MM.1S (cell line): ENCODE measurements at regions not wholly inside any gene's neighbourhood (a gene's known extent, or its start where the extent isn't known, plus 50 kb on each side); places are given as distances from the start of the nearest gene placed in this dataset.

ENCODE experiments used
- DNase-seq: peaks from one replicate; pipeline ENCODE4 v3.0.0-alpha.2; 2015
- H2AFZ ChIP-seq: fragments of 300-600 bp; sonication (generic); 2 replicates; pipeline ENCODE4 v1.6.0; 2016; ENCODE audit warnings: antibody characterized with exemption, low read length
- H3F3A ChIP-seq: fragments of 300-600 bp; sonication (generic); 2 replicates; pipeline ENCODE4 v1.6.1; 2016; ENCODE audit warnings: mild to moderate bottlenecking, antibody characterized with exemption, low read length, moderate library complexity, mixed read lengths; ENCODE audit not compliant: insufficient read depth
- H3K27ac ChIP-seq: fragments of 300-600 bp; sonication (generic); 2 replicates; pipeline ENCODE4 v1.5.1; 2016; ENCODE audit warnings: mild to moderate bottlenecking, low read length
- H3K27me3 ChIP-seq: fragments of 300-600 bp; sonication (generic); replicated peaks from 2 replicates; pipeline ENCODE4 v1.6.0; 2016; ENCODE audit warnings: low read length; ENCODE audit not compliant: insufficient read depth
- H3K36me3 ChIP-seq: fragments of 300-600 bp; sonication (generic); replicated peaks from 2 replicates; pipeline ENCODE4 v1.6.1; 2016; ENCODE audit warnings: mild to moderate bottlenecking, low read length, mixed read lengths; ENCODE audit not compliant: insufficient read depth
- H3K4me1 ChIP-seq: fragments of 300-600 bp; sonication (generic); 2 replicates; pipeline ENCODE4 v1.6.1; 2016; ENCODE audit warnings: low read length, mixed read lengths
- H3K4me2 ChIP-seq: fragments of 300-600 bp; sonication (generic); 2 replicates; pipeline ENCODE4 v1.6.0; 2016; ENCODE audit warnings: low read depth, low read length
- H3K4me3 ChIP-seq: fragments of 300-600 bp; sonication (generic); 2 replicates; pipeline ENCODE4 v1.5.1; 2016; ENCODE audit warnings: low read length, mixed read lengths
- H3K79me2 ChIP-seq: fragments of 300-600 bp; sonication (generic); 2 replicates; pipeline ENCODE4 v1.6.1; 2016; ENCODE audit warnings: mixed run types, low read length, mixed read lengths
- H3K9ac ChIP-seq: fragments of 300-600 bp; sonication (generic); 2 replicates; pipeline ENCODE4 v1.6.1; 2016; ENCODE audit warnings: low read length, mixed read lengths
- H3K9me2 ChIP-seq: fragments of 300-600 bp; sonication (generic); replicated peaks from 2 replicates; pipeline ENCODE4 v1.6.1; 2016; ENCODE audit warnings: mild to moderate bottlenecking, low read length, mixed read lengths; ENCODE audit not compliant: insufficient read depth
- H3K9me3 ChIP-seq: fragments of 300-600 bp; sonication (generic); replicated peaks from 2 replicates; pipeline ENCODE4 v1.6.1; 2016; ENCODE audit warnings: mild to moderate bottlenecking, low read length, mixed read lengths; ENCODE audit not compliant: insufficient read depth
- H4K20me1 ChIP-seq: fragments of 300-600 bp; sonication (generic); 2 replicates; pipeline ENCODE4 v1.6.1; 2016; ENCODE audit warnings: mild to moderate bottlenecking, low read length, moderate library complexity, mixed read lengths; ENCODE audit not compliant: insufficient read depth
- EZH2 ChIP-seq: fragments of 300-600 bp; sonication (generic); optimal IDR thresholded peaks from 2 replicates; pipeline ENCODE3; 2017; ENCODE audit warnings: low read depth, mild to moderate bottlenecking, antibody characterized with exemption, low read length, mixed read lengths
- EZH2phosphoT487 ChIP-seq: fragments of 300-600 bp; sonication (generic); IDR thresholded peaks from 2 replicates; pipeline ENCODE4 v1.6.1; 2018; ENCODE audit warnings: antibody characterized with exemption, low read length
- TF ChIP-seq, protein P1 (sequence below): fragments of 300-600 bp; sonication (generic); IDR thresholded peaks from 2 replicates; pipeline ENCODE4 v1.5.1; 2016; ENCODE audit warnings: antibody characterized with exemption, low read length, mixed read lengths

DNA sequence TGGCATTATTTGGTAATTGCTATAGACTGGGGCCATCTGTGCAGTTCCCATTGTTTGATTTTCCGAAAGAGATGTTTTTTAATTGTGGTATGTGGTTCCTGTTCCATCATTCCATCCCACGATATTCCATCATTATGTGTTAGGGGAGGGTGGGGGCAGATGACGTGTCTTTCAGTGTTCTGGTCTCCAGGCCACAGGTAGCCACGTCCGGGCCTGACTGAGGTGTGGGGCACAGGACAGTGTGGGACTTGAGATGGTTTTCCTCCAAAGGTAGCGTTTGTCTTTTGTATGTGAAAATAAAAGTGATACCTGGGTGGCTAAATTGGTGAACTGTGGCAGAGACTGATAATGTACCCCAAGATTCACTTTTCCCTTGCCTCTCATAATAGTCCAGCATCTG lies 192.2 kb upstream of the HAAO start:
- no peaks in the 10 kb centered on the region for H3K9me3 ChIP-seq
- no peak for DNase-seq
- H2AFZ ChIP-seq = no peak overlapping the region
- H3K27me3 ChIP-seq = no peaks in the 10 kb centered on the region
- H3K4me2 ChIP-seq = no peak overlapping the region
- H4K20me1 ChIP-seq = no peaks in the 10 kb centered on the region
- H3K4me1 ChIP-seq = no peaks in the 10 kb centered on the region
- no peaks in the 10 kb centered on the region for H3K9me2 ChIP-seq
- no peaks in the 10 kb centered on the region for H3F3A ChIP-seq
- no peaks in the 10 kb centered on the region for H3K79me2 ChIP-seq
- no peak overlapping the region for H3K9ac ChIP-seq
- no peak overlapping the region for H3K4me3 ChIP-seq
- TF ChIP-seq EZH2phosphoT487 = no peak
- TF ChIP-seq, protein P1, sequence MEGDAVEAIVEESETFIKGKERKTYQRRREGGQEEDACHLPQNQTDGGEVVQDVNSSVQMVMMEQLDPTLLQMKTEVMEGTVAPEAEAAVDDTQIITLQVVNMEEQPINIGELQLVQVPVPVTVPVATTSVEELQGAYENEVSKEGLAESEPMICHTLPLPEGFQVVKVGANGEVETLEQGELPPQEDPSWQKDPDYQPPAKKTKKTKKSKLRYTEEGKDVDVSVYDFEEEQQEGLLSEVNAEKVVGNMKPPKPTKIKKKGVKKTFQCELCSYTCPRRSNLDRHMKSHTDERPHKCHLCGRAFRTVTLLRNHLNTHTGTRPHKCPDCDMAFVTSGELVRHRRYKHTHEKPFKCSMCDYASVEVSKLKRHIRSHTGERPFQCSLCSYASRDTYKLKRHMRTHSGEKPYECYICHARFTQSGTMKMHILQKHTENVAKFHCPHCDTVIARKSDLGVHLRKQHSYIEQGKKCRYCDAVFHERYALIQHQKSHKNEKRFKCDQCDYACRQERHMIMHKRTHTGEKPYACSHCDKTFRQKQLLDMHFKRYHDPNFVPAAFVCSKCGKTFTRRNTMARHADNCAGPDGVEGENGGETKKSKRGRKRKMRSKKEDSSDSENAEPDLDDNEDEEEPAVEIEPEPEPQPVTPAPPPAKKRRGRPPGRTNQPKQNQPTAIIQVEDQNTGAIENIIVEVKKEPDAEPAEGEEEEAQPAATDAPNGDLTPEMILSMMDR = no peak
- TF ChIP-seq EZH2 = no peak
- no peak overlapping the region for H3K27ac ChIP-seq
- no peaks in the 10 kb centered on the region for H3K36me3 ChIP-seq

DNA sequence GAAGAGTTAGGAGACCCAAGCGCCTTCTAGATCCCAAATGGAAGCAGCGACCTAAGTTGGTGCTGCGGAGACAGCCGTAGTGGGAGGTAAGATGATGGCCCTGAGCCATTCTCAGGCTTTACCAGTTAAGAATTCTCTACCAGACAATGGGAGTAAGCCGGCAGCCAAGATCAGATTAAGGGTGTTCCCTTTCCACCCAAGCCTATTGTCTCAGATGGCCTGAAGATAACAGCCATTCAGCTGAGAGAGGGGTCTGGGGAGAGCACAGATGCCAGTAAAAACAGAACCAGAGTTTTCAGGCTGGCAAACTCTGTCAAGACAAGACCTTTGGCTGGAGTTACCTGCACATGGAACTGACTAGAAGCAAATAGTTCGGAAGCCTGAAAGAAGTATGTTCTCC lies 191.7 kb upstream of the HAAO start:
- Histone ChIP-seq H3K27ac (no peak overlapping the region), H2AFZ (no peak overlapping the region), H3K9ac (no peak overlapping the region)

DNA sequence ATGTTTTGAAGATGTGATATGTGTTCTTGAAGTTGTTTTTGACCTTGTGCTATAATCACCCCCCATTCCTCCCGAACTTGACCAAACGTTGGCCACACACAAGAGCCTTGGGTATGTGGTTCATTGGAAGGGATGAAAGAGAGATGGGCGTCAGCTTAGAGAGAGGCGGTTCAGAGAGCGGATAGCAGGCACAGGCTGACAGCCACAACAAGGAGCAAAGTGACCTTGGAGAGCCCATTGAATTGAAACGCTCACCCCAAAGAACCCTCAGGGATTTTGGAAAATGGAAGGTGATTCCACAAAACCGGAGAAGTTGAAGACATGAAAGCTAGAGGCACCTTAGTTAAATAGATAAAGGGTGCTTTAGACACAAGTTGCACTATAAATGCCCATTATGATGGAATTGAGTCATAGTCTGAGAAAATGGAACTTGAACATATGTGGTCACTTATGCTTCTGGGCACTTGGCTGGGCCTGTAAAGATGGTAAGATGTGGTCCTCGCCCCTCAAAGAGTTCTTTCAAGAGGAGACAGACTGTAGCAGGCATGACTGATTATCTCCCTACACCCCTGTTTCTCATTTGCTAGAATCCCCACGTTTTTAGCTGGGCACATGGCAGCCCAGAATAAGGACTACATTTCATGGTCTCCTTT lies 188.5 kb upstream of the HAAO start:
- no peak overlapping the region for H3K4me3 ChIP-seq
- H3K79me2 ChIP-seq = no peaks in the 10 kb centered on the region
- H3K9me2 ChIP-seq = no peaks in the 10 kb centered on the region
- no peak overlapping the region for H3K9ac ChIP-seq
- no peaks in the 10 kb centered on the region for H4K20me1 ChIP-seq
- H3K4me2 ChIP-seq = no peak overlapping the region
- TF ChIP-seq EZH2 (no peak), EZH2phosphoT487 (no peak)
- TF ChIP-seq, protein P1 = no peak
- no peaks in the 10 kb centered on the region for H3K9me3 ChIP-seq
- no peaks in the 10 kb centered on the region for H3K27me3 ChIP-seq
- DNase-seq = no peak
- H3K36me3 ChIP-seq = no peaks in the 10 kb centered on the region
- no peak overlapping the region for H3K27ac ChIP-seq
- no peaks in the 10 kb centered on the region for H3F3A ChIP-seq
- H2AFZ ChIP-seq = no peak overlapping the region
- no peaks in the 10 kb centered on the region for H3K4me1 ChIP-seq

More for the DNA sequence above, 191.7 kb upstream of the HAAO start:
- no peaks in the 10 kb centered on the region for H3K4me1 ChIP-seq
- no peaks in the 10 kb centered on the region for H3F3A ChIP-seq
- H3K79me2 ChIP-seq = no peaks in the 10 kb centered on the region
- H3K36me3 ChIP-seq = no peaks in the 10 kb centered on the region
- no peaks in the 10 kb centered on the region for H4K20me1 ChIP-seq
- no peak for DNase-seq
- H3K4me2 ChIP-seq = no peak overlapping the region
- H3K4me3 ChIP-seq = no peak overlapping the region
- H3K27me3 ChIP-seq = no peaks in the 10 kb centered on the region
- no peaks in the 10 kb centered on the region for H3K9me3 ChIP-seq
- H3K9me2 ChIP-seq = no peaks in the 10 kb centered on the region
- TF ChIP-seq EZH2phosphoT487 = no peak
- TF ChIP-seq, protein P1 = no peak
- TF ChIP-seq EZH2 = no peak
